Colonic mucosa (tissue), 4 donors: ENCODE measurements at regions not wholly inside any gene's neighbourhood (a gene's known extent, or its start where the extent isn't known, plus 50 kb on each side); places are given as distances from the start of the nearest gene placed in this dataset.
A peak's percentile ranks its signal among the peaks of the same experiment; 100 is the strongest.

Source experiments
- DNase-seq: peaks from one replicate; pipeline ENCODE4 v3.0.0-alpha.2; 2020
- H3K27ac ChIP-seq: fragments of 200-600 bp; one replicate; pipeline ENCODE4 v1.8.0; 2021
- H3K27me3 ChIP-seq: fragments of 200-600 bp; one replicate; pipeline ENCODE4 v1.8.0; 2021
- H3K36me3 ChIP-seq: fragments of 200-600 bp; one replicate; pipeline ENCODE4 v1.8.0; 2021
- H3K4me1 ChIP-seq: fragments of 200-600 bp; one replicate; pipeline ENCODE4 v1.8.0; 2021; ENCODE audit warnings: mild to moderate bottlenecking
- H3K4me3 ChIP-seq: fragments of 200-600 bp; one replicate; pipeline ENCODE4 v1.8.0; 2021
- H3K9ac ChIP-seq, 2 donors: one replicate each; pipeline ENCODE4 v1.7.0; 2013; ENCODE audit warnings: control low read depth in 2 of 2, low read depth in 2 of 2, low read length in 2 of 2
- H3K9me3 ChIP-seq: fragments of 200-600 bp; one replicate; pipeline ENCODE4 v1.8.0; 2021
- CTCF ChIP-seq: fragments of 200-600 bp; IDR thresholded peaks from one replicate; pipeline ENCODE4 v1.8.0; 2022; ENCODE audit warnings: antibody characterized with exemption, mild to moderate bottlenecking
- intact Hi-C: fragments of 100-400 bp; cut with DNase I; formaldehyde crosslinking; loops from one replicate; pipeline ENCODE4 v1.14.1; 2022
- donor health status: healthy.
- donor health status: DM: no; HTN: no; CAD: no.
- donor health status: DM: no; HTN: no; CAD: no.

- H3K27ac ChIP-seq, result peak overlapping the region; percentile 28
- H3K4me1 ChIP-seq, result no peaks in the 10 kb centered on the region
- no peak for DNase-seq
- H3K36me3 ChIP-seq, result no peaks in the 10 kb centered on the region
- H3K27me3 ChIP-seq, result no peaks in the 10 kb centered on the region
- H3K4me3 ChIP-seq, result peak overlapping the region; percentile 34
- intact Hi-C loops, result no loop called here
- TF ChIP-seq CTCF, result no peak
- H3K9me3 ChIP-seq, result no peaks in the 10 kb centered on the region
- H3K9ac ChIP-seq, result no peak overlapping the region
Measured at GRCh38 chr15:99485992-99486370, 79.8 kb upstream of the MEF2A start.

GRCh38 chr15:99486371-99487336 lies 79.1 kb upstream of the MEF2A start:
- intact Hi-C loops, result no loop called here
- Histone ChIP-seq H3K27ac (peak overlapping the region; percentile 28), H3K4me3 (peak overlapping the region; percentile 34), H3K27me3 (no peaks in the 10 kb centered on the region), H3K9ac (no peak overlapping the region), H3K9me3 (no peaks in the 10 kb centered on the region), H3K4me1 (no peaks in the 10 kb centered on the region), H3K36me3 (no peaks in the 10 kb centered on the region)
- TF ChIP-seq CTCF, result no peak
- peak; percentile 61 for DNase-seq

- no peaks in the 10 kb centered on the region for H3K4me1 ChIP-seq
- no peak overlapping the region for H3K4me3 ChIP-seq
- no peaks in the 10 kb centered on the region for H3K27me3 ChIP-seq
- intact Hi-C loops, result no loop called here
- no peaks in the 10 kb centered on the region for H3K9me3 ChIP-seq
- H3K9ac ChIP-seq, result no peak overlapping the region
- no peak for TF ChIP-seq CTCF
- no peaks in the 10 kb centered on the region for H3K36me3 ChIP-seq
- DNase-seq, result no peak
- H3K27ac ChIP-seq, result no peak overlapping the region
Measured at GRCh38 chr15:99487337-99487730, 78.5 kb upstream of the MEF2A start.

GRCh38 chr15:99492275-99492674 lies 73.5 kb upstream of the MEF2A start:
- Histone ChIP-seq H3K36me3 (no peaks in the 10 kb centered on the region), H3K27ac (no peak overlapping the region), H3K9ac (no peak overlapping the region), H3K4me1 (no peaks in the 10 kb centered on the region), H3K4me3 (no peak overlapping the region), H3K27me3 (no peaks in the 10 kb centered on the region), H3K9me3 (no peaks in the 10 kb centered on the region)
- DNase-seq, result no peak
- intact Hi-C loops, result no loop called here
- TF ChIP-seq CTCF, result no peak

GRCh38 chr15:99492716-99493115 lies 73.1 kb upstream of the MEF2A start:
- Histone ChIP-seq H3K4me3 (no peak overlapping the region), H3K36me3 (no peaks in the 10 kb centered on the region), H3K27me3 (no peaks in the 10 kb centered on the region), H3K9ac (no peak overlapping the region), H3K27ac (no peak overlapping the region), H3K9me3 (no peaks in the 10 kb centered on the region), H3K4me1 (no peaks in the 10 kb centered on the region)
- DNase-seq, result no peak
- TF ChIP-seq CTCF, result no peak
- intact Hi-C loops, result no loop called here
